Stimulated activated naive CD8-positive, alpha-beta T cell treated with anti-CD3 and anti-CD28 coated beads, Interleukin-15, amount 100 ng/mL, for 72 hours (primary cell): ENCODE measurements at regions not wholly inside any gene's neighbourhood (a gene's known extent, or its start where the extent isn't known, plus 50 kb on each side); places are given as distances from the start of the nearest gene placed in this dataset.
A peak's percentile ranks its signal among the peaks of the same experiment; 100 is the strongest.
"Not testable (repeated sequence)": the region's sequence is repeated elsewhere in the genome, so short reads cannot be mapped to it uniquely, and the experiment has no call there.

ENCODE experiments used
- ATAC-seq: fragments of 150-1000 bp; cut with Tn5 transposase; 2 replicates; pipeline ENCODE4 v1.10.0; 2021; ENCODE audit warnings: mild to moderate bottlenecking, moderate library complexity
- DNase-seq, 2 donors: peaks; one replicate each; pipeline ENCODE4 v3.0.0; 2021 to 2022
- H3K27ac Mint-ChIP-seq, 2 donors: one replicate each; pipeline ENCODE4 v1.8.0; 2022; ENCODE audit warnings: mild to moderate bottlenecking in 2 of 2, mixed read lengths in 2 of 2, moderate library complexity in 2 of 2
- H3K27me3 Mint-ChIP-seq: one replicate; pipeline ENCODE4 v1.8.0; 2022; ENCODE audit warnings: mixed read lengths
- H3K4me1 Mint-ChIP-seq: one replicate; pipeline ENCODE4 v1.8.0; 2022; ENCODE audit warnings: mild to moderate bottlenecking, mixed read lengths
- H3K4me3 Mint-ChIP-seq, 2 donors: one replicate each; pipeline ENCODE4 v1.8.0; 2022; ENCODE audit warnings: mild to moderate bottlenecking in 2 of 2, mixed read lengths in 2 of 2, moderate library complexity in 1 of 2
- H3K9me3 Mint-ChIP-seq, 2 donors: one replicate each; pipeline ENCODE4 v1.8.0; 2022; ENCODE audit warnings: mixed read lengths in 2 of 2

DNA sequence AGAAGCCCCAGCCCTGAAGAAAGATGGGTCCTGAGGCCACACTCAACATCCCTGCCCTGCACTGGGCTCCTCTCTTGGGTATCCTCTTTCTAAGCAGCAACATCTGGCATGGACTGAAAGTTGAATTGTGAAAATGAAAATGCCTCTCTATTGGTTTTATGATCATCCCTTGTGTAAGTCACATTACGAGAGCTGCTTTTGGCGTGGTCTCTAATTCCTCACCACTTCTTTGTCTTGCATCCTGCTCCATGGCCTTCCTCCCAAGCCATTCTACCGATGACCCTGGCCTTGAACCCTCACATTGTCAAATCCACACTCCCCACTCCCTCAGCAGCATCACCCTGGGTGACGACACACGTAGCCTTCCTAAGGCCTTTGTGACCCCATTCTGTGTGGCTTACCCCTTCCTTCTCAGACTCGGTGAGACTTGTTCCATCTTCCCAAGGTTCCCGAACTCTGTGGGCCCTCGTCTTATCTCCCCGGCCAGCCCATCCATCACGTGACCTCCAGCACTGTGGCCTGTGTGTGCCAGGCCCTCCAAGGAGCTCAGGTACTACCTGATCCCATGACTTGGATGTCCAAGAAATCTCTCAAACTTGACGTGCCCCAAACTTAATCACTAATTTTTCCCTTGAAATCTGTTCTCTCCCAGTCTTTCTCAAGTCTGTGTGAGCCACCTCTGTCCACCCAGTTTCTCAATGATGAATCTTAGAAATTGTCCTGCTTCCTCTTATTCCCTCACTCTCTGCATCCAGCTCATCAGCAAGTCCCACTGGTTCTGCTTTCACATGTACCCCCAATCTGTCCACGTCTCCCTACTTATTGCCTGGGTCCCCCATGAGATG, 194.7 kb upstream of the HS6ST1 start:
- DNase-seq (no peak), ATAC-seq (peak; percentile 11)
- H3K4me3 Mint-ChIP-seq: no peak overlapping the region
- H3K4me1 Mint-ChIP-seq: peaks cover 6% of the 10 kb centered on the region
- H3K27me3 Mint-ChIP-seq: no peaks in the 10 kb centered on the region
- H3K9me3 Mint-ChIP-seq: no peaks in the 10 kb centered on the region
- peak overlapping the region; percentile 4 to 12 for H3K27ac Mint-ChIP-seq

DNA sequence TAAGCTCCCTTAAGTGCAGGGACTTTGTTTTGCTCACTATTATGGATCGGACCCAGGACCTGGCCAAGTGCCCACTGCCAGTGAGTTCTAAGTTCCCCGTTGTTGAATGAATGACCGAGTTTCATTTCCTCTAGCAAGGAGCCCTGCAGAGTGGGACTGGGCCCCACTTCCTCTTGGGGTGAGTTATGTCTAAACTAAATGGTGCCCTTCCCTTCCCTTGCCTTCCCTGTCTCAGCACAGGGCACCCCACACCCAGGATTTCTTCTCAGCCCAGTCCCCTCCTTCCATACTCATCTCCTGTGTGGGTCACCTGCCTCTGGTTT, 195.3 kb upstream of the HS6ST1 start:
- ATAC-seq (peak; percentile 39), DNase-seq (no peak)
- peaks cover 6% of the 10 kb centered on the region for H3K4me1 Mint-ChIP-seq
- no peak overlapping the region for H3K4me3 Mint-ChIP-seq
- peak overlapping the region in 1 of 2 donors; percentile 43 for H3K27ac Mint-ChIP-seq
- no peaks in the 10 kb centered on the region for H3K27me3 Mint-ChIP-seq
- no peaks in the 10 kb centered on the region for H3K9me3 Mint-ChIP-seq

DNA sequence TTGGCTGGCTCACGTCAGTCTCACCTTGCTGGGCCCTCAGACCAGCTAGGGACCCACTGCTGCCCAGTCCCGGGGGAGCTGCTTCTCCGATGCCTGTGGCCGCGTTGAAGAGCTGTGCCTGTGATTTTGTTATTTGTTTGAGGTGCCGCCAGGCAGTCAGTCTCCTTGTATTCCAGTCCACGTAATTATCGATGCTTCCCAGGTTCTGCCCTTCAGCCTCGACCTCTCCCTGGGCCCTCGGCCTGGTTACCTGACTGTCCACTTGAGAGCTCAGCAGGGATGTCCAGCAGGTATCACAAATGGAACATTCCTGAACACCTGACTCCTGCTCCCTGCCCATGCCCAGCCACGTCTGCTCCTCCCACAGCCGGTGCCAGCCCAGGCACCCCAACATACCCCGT, 195.9 kb upstream of the HS6ST1 start:
- Mint-ChIP-seq H3K27ac (no peak overlapping the region), H3K4me3 (no peak overlapping the region), H3K27me3 (peaks cover 3% of the 10 kb centered on the region)

DNA sequence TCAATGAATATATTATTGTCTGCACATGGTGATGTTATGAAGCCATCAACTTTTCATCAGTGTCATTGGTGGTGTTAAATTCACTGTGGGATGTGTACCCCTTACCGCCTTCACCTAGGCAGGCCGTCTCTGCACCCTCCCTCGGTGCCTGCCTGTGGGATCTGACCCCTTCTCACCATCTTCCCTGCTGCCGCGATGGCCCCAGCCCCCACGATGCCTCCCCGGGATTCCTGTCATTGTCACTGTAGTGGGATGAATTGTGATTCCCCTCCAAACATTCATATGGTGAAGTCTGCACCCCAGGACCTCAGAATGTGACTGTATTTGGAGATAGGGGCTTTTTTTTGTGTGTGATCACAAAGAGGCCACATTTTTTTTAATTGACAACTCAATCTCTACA, 198.3 kb upstream of the HS6ST1 start:
- H3K4me1 Mint-ChIP-seq: peaks cover 21% of the 10 kb centered on the region
- no peaks in the 10 kb centered on the region for H3K9me3 Mint-ChIP-seq

More for the DNA sequence above, 195.9 kb upstream of the HS6ST1 start:
- DNase-seq (no peak), ATAC-seq (no peak)
- peaks cover 7% of the 10 kb centered on the region for H3K4me1 Mint-ChIP-seq
- H3K9me3 Mint-ChIP-seq: no peaks in the 10 kb centered on the region

DNA sequence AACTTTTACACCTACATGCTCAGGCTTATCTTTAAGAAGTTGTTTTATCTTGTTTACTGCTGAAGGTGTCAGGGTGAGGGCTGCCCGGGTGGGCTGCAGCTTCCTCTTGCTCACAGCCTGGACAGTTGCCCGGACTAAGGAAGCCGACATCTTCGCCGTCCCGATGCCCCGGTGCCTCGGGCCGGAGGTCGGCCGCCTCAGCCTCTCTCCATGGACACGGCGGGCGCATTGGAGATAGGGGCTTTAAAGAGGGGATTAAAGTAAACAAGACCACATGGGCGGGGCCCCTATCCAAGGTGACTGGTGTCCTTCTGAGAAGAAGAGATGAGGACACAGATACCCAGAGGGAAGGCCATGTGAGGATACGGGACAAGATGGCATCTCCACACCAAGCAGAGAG, 200.4 kb upstream of the HS6ST1 start:
- not testable (repeated sequence) for H3K27me3 Mint-ChIP-seq, H3K9me3 Mint-ChIP-seq, ATAC-seq, H3K4me3 Mint-ChIP-seq, DNase-seq, H3K27ac Mint-ChIP-seq
- peaks cover 18% of the 10 kb centered on the region for H3K4me1 Mint-ChIP-seq

More for the DNA sequence above, 198.3 kb upstream of the HS6ST1 start:
- Mint-ChIP-seq H3K27me3 (peaks cover 9% of the 10 kb centered on the region), H3K27ac (no peak overlapping the region), H3K4me3 (no peak overlapping the region)
- ATAC-seq (no peak), DNase-seq (no peak)

DNA sequence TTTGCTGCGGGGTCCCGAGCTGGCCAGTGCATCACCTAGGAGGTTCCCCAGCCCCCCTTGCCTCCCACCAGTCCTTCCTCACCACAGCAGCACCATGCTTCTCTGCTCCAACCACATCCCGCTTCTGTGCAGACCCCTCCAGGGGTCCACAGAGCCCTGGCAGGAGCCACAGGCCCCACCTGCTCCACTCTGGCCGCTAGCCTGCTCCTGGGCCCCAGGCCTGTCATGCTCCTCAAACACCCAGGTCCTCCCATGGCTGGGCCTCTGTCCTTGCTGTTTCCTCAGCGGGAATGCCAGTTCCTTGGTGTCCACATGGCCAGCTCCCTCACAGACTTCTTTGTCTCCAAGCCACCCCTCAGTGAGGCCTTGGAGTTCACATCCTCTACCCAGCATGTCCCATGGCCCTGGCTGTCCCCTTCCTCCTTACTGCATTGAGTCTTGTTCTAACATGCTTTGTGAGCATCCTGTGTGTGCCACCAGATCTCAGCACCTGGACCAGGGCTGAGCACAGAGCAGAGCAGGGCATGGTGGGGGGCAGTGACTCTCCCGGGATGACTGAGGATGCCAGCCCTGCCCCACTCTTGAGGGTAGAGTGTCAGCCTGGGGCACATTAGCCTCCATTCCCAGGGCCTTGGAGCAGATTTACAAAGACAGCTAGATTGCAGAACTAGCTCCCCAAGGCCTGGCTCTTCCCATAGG, 201.0 kb upstream of the HS6ST1 start:
- Mint-ChIP-seq H3K4me1 (peaks cover 15% of the 10 kb centered on the region), H3K27me3 (peaks cover 9% of the 10 kb centered on the region), H3K27ac (peak overlapping the region; percentile 12 to 19), H3K9me3 (no peaks in the 10 kb centered on the region), H3K4me3 (no peak overlapping the region)
- DNase-seq: no peak
- ATAC-seq: no peak

DNA sequence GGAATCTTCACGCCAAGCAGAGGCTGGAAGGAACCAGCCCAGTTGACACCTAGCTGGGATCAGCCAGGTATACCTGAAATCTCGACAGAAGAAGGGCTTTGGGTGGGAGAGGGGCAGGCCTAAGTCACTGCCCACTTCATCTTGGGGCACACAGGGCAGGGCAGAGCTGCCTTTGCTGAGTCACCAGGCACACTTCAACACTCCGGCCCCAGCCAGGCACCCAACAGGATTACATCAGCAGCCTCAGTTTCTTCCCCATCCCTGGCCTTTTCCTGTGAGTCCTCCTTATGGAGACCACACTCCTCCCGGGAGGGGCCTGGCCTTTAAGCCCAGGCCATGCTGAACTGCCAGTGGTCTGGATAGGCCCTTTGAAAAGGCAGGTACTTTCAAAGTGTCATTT, 201.7 kb upstream of the HS6ST1 start:
- Mint-ChIP-seq H3K9me3 (no peaks in the 10 kb centered on the region), H3K27me3 (peaks cover 9% of the 10 kb centered on the region), H3K4me1 (peaks cover 15% of the 10 kb centered on the region), H3K4me3 (no peak overlapping the region), H3K27ac (peak overlapping the region; percentile 8 to 53)
- DNase-seq: no peak
- ATAC-seq: peak; percentile 16

DNA sequence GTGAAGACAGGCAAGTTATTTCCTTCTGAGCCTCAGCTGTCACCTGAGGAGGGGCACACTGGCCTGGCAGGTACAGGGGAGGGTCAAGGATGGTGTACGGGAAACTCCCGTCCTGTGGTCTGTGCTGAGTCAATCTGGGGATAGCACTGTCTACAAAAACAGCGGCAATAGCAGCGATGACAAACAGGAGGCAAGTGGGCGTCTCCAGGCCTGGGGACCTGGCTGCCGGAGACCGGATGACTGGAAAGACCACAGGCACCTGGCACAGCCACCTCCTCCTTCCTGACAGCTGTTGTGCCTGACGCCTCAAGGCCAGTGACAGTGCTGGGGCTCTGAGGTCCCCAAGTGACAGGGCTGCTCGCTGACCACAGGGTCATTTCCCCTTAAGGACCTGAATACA, 202.1 kb upstream of the HS6ST1 start:
- Mint-ChIP-seq H3K4me3 (no peak overlapping the region), H3K27ac (peak overlapping the region; percentile 8 to 53), H3K27me3 (peaks cover 9% of the 10 kb centered on the region), H3K4me1 (peaks cover 15% of the 10 kb centered on the region), H3K9me3 (no peaks in the 10 kb centered on the region)
- DNase-seq (peak; percentile 36 to 75), ATAC-seq (peak; percentile 91)

DNA sequence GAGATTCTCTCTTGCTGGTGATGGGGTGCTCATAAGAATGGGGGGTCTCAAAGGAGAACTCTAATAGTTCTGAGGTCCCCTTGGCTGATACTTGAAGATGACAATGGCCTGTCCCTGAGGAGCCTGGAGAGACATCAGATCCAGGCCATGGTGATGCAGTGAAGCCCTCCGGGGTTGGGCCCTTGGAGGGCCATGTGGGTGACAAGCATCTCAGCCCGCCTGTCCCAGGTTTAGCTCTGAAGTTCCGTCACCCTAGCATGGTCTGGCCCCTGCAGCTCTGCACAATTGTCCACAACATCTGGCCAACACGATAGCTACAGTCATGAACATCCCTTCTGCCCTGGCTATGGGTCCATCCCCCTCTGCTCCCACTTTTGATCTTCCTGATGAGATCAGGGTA, 202.8 kb upstream of the HS6ST1 start:
- DNase-seq: no peak
- Mint-ChIP-seq H3K4me1 (peaks cover 15% of the 10 kb centered on the region), H3K27ac (no peak overlapping the region), H3K9me3 (no peaks in the 10 kb centered on the region), H3K4me3 (no peak overlapping the region), H3K27me3 (peaks cover 13% of the 10 kb centered on the region)
- ATAC-seq: no peak

DNA sequence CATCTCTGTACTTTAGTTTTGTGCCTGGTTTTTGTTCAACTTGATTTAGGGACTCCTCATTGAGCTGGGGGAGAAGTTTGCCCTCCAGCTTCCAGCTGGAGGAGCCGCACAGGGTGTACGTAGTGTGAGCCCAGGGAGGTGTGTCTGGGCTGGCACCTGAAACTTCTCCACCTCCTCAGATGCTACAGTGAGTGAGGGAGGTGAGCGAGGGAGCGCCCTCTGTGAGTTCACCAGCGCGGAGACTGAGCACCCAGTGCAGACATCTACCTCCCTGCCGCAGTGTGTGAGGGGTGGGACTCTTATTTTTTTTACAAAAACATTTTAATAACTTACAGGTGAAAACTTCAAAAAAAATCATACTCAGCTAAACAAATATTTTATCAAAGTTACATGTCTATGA, 204.2 kb upstream of the HS6ST1 start:
- Mint-ChIP-seq H3K27ac (no peak overlapping the region), H3K27me3 (peaks cover 20% of the 10 kb centered on the region), H3K9me3 (no peaks in the 10 kb centered on the region), H3K4me1 (peaks cover 15% of the 10 kb centered on the region), H3K4me3 (no peak overlapping the region)
- ATAC-seq (no peak), DNase-seq (no peak)

DNA sequence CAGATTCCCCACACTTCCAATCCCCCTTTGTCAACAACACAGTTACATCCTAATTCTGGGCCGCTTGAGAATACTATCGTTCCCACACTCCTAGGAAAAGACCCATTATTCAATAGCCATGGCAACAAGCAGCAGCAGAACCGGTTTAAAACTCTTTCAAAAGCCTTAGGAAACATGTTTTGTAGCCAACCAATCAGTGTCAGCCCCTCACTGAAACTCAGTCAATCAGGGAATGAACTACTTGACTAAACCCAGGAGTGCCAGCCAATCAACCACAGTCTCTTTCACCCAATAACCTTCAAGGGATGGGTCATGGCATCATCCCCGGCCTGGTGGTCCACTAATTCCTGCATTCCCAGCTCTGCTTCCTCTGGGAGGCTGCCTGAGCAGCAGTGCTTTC, 204.8 kb upstream of the HS6ST1 start:
- ATAC-seq: no peak
- H3K4me1 Mint-ChIP-seq: peaks cover 15% of the 10 kb centered on the region

DNA sequence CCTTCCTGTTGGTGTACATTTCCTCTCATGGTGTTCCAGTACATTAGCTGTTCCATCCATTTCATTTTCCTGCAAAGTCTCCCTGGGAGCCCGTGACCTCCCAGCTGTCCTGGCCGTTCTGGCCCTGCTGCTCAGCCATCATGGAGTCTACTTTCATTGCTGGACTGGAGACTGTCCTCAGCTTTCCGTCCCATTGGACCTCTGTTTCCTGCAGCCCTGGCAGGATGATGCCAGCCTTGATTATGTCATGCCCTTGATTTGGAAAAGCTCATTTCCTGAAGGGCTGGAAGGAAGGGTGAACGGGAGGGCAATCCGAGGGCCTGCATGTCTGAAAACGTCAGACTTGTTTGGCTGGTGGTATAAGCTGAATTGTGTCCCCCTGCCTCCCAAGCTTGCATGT, 205.5 kb upstream of the HS6ST1 start:
- Mint-ChIP-seq H3K4me3 (no peak overlapping the region), H3K27me3 (peaks cover 20% of the 10 kb centered on the region), H3K27ac (no peak overlapping the region), H3K9me3 (no peaks in the 10 kb centered on the region), H3K4me1 (peaks cover 15% of the 10 kb centered on the region)
- ATAC-seq (no peak), DNase-seq (no peak)

More for the DNA sequence above, 204.8 kb upstream of the HS6ST1 start:
- Mint-ChIP-seq H3K4me3 (no peak overlapping the region), H3K27me3 (peaks cover 20% of the 10 kb centered on the region), H3K9me3 (no peaks in the 10 kb centered on the region), H3K27ac (no peak overlapping the region)
- no peak for DNase-seq

DNA sequence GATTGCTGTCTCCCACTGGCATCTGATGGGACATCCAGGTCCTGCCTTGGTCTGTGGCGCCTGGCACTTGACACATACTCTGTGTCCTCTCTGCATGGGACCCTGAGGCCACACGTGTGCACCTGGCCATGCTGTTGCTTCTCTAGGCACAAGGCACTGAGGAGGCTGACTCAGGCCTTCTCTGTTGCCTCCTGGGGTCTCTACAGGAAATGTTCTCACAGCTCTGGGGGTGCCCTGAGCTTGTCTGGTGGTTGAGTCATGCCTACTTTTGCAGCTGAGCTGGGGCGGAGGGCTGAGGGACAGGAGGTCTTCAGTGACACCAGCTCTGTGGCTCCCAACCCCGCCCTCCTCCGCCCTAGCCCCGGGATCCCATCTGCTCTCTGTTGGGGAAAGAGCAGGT, 207.0 kb upstream of the HS6ST1 start:
- ATAC-seq (no peak), DNase-seq (no peak)
- H3K4me3 Mint-ChIP-seq: no peak overlapping the region

DNA sequence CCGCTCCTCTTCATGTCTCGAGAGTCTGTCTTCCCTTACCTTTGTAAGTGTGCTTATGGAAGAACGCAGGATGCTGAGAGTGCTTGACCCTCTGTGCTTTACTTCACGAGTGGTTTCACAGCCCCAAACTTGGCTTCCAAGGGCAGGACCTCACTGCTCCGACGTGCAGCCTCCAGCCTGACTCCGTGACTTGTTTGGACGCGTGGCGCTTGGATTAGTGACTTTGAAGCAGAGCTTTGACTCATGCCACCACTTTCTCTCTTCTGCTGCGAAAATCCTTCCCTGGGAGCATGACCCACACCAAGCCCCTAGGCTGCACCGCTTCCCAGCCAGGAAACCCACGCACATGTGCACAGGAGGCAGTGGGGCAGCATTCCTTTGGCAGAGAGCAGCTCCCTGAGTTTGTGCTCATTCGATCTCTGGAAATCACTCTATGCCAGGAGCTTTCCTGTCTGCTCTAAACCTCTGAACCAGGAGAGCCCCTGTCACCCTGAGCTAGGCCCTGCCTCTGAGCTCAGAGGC, 207.8 kb upstream of the HS6ST1 start:
- DNase-seq: no peak
- no peak overlapping the region for H3K4me3 Mint-ChIP-seq
- peak overlapping the region in 1 of 2 donors; percentile 43 for H3K27ac Mint-ChIP-seq
- no peaks in the 10 kb centered on the region for H3K9me3 Mint-ChIP-seq
- ATAC-seq: no peak
- H3K4me1 Mint-ChIP-seq: peaks cover 5% of the 10 kb centered on the region
- H3K27me3 Mint-ChIP-seq: peaks cover 11% of the 10 kb centered on the region

More for the DNA sequence above, 207.0 kb upstream of the HS6ST1 start:
- Mint-ChIP-seq H3K27me3 (peaks cover 11% of the 10 kb centered on the region), H3K4me1 (peaks cover 7% of the 10 kb centered on the region), H3K27ac (no peak overlapping the region), H3K9me3 (no peaks in the 10 kb centered on the region)

DNA sequence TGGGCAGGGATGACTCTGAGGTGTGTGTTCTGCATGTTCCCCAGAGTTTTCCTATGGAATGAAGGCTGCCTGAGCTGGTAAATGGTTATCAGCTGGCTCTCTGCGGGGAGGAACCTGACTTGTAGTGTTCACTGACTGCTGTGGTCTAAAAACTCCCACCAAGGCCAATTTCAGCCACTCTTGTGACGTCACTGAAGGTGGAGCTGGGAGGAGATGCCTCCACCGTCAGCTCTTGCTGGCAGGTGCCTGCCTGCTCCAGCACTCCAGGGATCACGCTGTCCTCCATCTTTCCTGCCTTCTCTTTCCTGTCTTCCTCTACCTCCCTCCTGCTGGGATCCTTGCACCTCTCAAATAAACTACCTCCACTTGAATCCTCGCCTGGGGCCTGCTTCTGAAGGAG, 209.5 kb upstream of the HS6ST1 start:
- no peak for DNase-seq
- ATAC-seq: no peak
- Mint-ChIP-seq H3K4me1 (peaks cover 5% of the 10 kb centered on the region), H3K27ac (no peak overlapping the region), H3K27me3 (peaks cover 11% of the 10 kb centered on the region), H3K9me3 (no peaks in the 10 kb centered on the region), H3K4me3 (no peak overlapping the region)

DNA sequence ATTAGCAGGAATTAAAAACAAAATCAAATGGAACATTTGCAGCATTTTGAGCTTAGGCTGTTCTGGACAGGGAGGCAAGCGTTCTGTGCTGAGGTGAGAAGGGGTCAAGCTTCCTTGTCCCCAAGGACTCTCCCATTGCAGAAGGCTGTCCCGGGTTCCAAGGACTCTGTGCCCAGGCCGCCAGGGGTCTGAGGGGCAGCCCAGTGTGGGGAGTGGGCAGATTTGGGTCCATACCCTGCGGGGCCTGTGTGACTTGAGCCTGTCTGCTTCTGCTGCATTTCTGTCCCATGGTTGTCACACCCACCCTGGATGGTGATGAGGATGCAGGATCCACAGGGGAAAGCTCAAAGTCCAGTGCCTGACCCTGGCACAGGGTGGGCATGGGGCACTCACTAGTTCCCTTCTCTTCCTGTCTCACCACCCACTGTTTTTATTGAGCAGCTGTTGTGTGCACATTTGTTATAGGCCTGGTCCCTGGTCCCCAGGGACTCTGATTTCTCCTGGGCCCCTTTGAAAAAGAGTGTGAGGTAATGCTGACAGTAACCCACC, 211.4 kb upstream of the HS6ST1 start:
- no peak overlapping the region for H3K27ac Mint-ChIP-seq
- H3K4me1 Mint-ChIP-seq: peaks cover 5% of the 10 kb centered on the region
- H3K27me3 Mint-ChIP-seq: peaks cover 11% of the 10 kb centered on the region
- DNase-seq (no peak), ATAC-seq (no peak)
- H3K4me3 Mint-ChIP-seq: no peak overlapping the region
- H3K9me3 Mint-ChIP-seq: no peaks in the 10 kb centered on the region
